Naive thymus-derived CD8-positive, alpha-beta T cell (primary cell): ENCODE measurements at regions not wholly inside any gene's neighbourhood (a gene's known extent, or its start where the extent isn't known, plus 50 kb on each side); places are given as distances from the start of the nearest gene placed in this dataset.
"Not testable (repeated sequence)": the region's sequence is repeated elsewhere in the genome, so short reads cannot be mapped to it uniquely, and the experiment has no call there.

ENCODE experiments used
- ATAC-seq, 2 donors: fragments of 150-1000 bp; cut with Tn5 transposase in 1 of 2; sonication (Bioruptor Pico), chemical (Tn5 transposase) in 1 of 2; 1 replicate in 1 of 2; 2 replicates in 1 of 2; pipeline ENCODE4 v1.10.0; 2021; ENCODE audit warnings: mild to moderate bottlenecking in 2 of 2, moderate library complexity in 2 of 2
- POLR2A ChIA-PET: fragments of 350-600 bp; sonication (Branson Sonifier 250); formaldehyde crosslinking; loops from one replicate; lab custom pipeline; 2021; ENCODE audit warnings: antibody characterized with exemption; lab: Charles Lee
- DNase-seq, 10 donors: peaks; one replicate each; pipeline versions ENCODE4 v3.0.0 to v3.0.0-alpha.2; 2020 to 2022
- H3K27ac Mint-ChIP-seq, 10 donors: one replicate each; pipeline ENCODE4 v1.8.0; 2020 to 2022; ENCODE audit warnings: mild to moderate bottlenecking in 10 of 10, mixed read lengths in 10 of 10, moderate library complexity in 4 of 10, inconsistent platforms in 1 of 10
- H3K27me3 Mint-ChIP-seq, 5 donors: one replicate each; pipeline ENCODE4 v1.8.0; 2021 to 2022; ENCODE audit warnings: mixed read lengths in 5 of 5
- H3K36me3 Mint-ChIP-seq, 3 donors: one replicate each; pipeline ENCODE4 v1.8.0; 2020 to 2022; ENCODE audit warnings: mixed read lengths in 3 of 3, mild to moderate bottlenecking in 2 of 3, inconsistent platforms in 1 of 3
- H3K4me1 Mint-ChIP-seq, 4 donors: one replicate each; pipeline ENCODE4 v1.8.0; 2021 to 2022; ENCODE audit warnings: mixed read lengths in 4 of 4
- H3K4me3 Mint-ChIP-seq, 10 donors: one replicate each; pipeline ENCODE4 v1.8.0; 2020 to 2022; ENCODE audit warnings: mild to moderate bottlenecking in 10 of 10, mixed read lengths in 10 of 10, moderate library complexity in 6 of 10, inconsistent platforms in 1 of 10
- H3K9me3 Mint-ChIP-seq, 9 donors: one replicate each; pipeline ENCODE4 v1.8.0; 2020 to 2022; ENCODE audit warnings: mixed read lengths in 9 of 9, mild to moderate bottlenecking in 3 of 9, inconsistent platforms in 1 of 9, moderate library complexity in 1 of 9

DNA sequence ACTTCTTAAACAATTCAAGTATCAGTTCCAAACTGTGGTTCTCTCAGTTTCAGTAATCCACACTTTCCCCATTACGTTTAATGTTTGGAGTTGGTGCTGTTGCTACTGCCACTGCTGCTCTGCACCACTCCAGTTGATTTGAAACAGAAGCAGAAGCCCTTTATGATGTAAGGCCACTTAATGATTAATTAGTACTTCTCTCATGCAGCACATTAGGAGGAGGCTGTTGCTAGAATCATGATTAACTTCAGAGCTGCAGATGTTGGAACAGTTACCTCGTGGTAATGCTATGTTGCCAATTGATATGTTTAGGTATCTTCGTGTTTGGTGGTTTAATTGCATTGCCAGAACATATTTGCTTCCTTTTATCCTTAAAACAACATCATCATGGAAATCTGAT is 986.2 kb upstream of the CITED2 start:
- Mint-ChIP-seq H3K36me3 (peaks cover 0 to 5% (median 0%) of the 10 kb centered on the region in 3 donors), H3K27ac (no peak overlapping the region), H3K27me3 (peaks cover 0 to 7% (median 2%) of the 10 kb centered on the region in 5 donors), H3K9me3 (peaks cover 0 to 13% (median 8%) of the 10 kb centered on the region in 9 donors), H3K4me1 (no peaks in the 10 kb centered on the region), H3K4me3 (no peak overlapping the region)
- no peak for ATAC-seq
- DNase-seq = no peak
- POLR2A ChIA-PET = no interaction called here

DNA sequence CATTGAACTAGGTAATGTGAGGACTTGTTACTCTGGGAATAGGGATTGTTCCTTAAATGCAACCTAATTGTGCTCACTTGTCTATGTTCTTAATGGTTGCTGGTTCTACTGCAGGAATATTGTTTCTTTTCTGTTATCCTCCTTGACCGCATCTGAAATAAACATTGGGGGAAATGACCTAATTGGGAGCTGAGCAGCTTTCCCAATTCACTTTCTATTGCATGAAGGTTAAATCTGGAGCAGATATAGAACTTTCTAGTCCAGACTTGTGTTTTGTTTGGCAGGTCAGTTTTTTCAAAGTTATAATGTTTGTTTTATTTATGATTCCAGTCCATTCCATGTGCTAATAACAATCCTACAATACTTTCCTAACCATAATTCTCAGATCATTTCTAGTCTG is 981.0 kb upstream of the CITED2 start:
- Mint-ChIP-seq H3K27ac (no peak overlapping the region), H3K27me3 (peaks cover 0 to 7% (median 2%) of the 10 kb centered on the region in 5 donors), H3K36me3 (no peaks in the 10 kb centered on the region), H3K4me3 (no peak overlapping the region), H3K9me3 (no peaks in the 10 kb centered on the region), H3K4me1 (no peaks in the 10 kb centered on the region)
- ATAC-seq (no peak), DNase-seq (no peak)
- POLR2A ChIA-PET = no interaction called here

DNA sequence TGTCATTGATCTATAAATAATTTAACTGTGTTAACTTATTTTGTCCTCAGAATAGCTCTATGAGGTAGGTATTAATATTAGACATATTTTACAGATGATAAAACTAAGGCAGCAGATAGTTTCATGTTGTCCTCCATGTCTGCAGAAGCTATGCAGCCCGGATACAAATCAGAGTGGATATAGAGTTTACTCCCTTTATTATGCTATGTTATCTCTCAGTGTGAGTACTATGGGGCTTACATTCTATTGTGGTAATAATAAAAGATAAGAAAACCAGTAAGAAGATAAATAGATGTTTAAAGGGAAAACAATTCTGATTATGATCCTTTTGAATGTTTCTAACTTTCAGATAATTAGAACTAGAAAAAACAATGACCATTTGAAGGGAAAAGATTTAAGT is 979.8 kb upstream of the CITED2 start:
- Mint-ChIP-seq H3K9me3 (no peaks in the 10 kb centered on the region), H3K4me1 (no peaks in the 10 kb centered on the region), H3K27ac (no peak overlapping the region), H3K36me3 (no peaks in the 10 kb centered on the region), H3K27me3 (peaks cover 0 to 6% (median 2%) of the 10 kb centered on the region in 5 donors), H3K4me3 (no peak overlapping the region)
- DNase-seq = no peak
- POLR2A ChIA-PET = no interaction called here
- no peak for ATAC-seq

DNA sequence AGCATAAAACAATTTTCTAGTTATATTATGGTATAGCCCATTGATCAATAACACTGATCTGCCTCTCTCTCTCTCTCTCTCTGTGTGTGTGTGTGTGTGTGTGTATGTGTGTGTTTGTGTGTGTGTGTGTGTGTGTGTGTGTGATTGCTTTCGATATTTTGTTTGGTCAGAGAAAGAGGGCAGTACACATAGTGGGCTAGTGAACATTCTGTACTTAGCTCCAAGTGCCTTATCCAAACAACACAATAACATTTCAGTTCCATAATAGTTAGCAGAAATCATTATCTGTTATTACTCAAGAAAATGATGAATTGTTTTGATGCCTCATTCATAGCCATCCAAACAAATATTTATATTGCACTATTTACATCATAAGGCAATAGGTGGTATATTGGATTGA is 979.1 kb upstream of the CITED2 start:
- Mint-ChIP-seq H3K4me1 (no peaks in the 10 kb centered on the region), H3K27ac (no peak overlapping the region), H3K9me3 (no peaks in the 10 kb centered on the region), H3K36me3 (no peaks in the 10 kb centered on the region), H3K27me3 (peaks cover 0 to 3% (median 2%) of the 10 kb centered on the region in 5 donors), H3K4me3 (no peak overlapping the region)
- POLR2A ChIA-PET = interaction anchor here (0.7 kb wide), 1 partner anchor 344 kb away, joined by 4 read pairs; no protein-coding TSS in a partner anchor
- ATAC-seq = no peak
- no peak for DNase-seq

DNA sequence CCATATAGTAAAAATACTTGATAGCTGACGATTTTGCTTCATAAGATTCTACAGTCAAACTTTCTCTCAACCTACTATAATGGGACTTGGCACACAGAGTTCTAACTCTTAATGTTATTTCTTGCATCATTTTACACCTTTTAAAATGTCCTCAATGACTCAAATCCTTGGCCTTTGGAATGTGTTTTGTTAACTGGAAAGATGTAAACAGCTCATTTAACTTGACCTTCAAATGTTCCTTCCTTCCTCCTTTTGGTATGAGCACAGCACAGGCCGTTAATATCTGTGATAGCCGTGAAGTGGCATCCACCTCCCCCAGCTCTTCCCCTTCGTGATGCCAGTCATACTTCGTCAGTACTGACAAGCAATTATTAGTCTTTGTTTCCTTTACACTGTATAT is 972.0 kb upstream of the CITED2 start:
- H3K4me3 Mint-ChIP-seq = no peak overlapping the region

DNA sequence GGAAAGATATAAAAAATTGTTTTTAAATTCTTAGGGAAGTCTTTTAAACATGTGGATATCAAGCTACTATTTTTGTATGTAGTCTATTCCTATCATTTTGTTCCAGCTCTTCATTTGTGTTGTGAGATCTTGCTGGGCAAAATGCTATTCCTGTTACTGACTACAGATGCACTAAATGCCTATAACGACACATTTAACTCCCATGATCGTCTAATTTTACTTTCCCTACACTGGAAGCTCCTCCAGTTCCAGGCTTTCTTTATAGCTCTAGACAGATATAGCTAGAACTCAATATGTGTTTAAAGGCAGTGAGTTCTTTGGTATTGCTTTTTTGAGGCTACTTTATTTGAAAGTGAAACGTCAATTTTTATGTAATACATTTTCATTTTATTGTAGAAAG is 971.5 kb upstream of the CITED2 start:
- Mint-ChIP-seq H3K9me3 (peaks cover 0 to 2% (median 0%) of the 10 kb centered on the region in 9 donors), H3K27ac (no peak overlapping the region), H3K4me1 (no peaks in the 10 kb centered on the region), H3K4me3 (no peak overlapping the region), H3K27me3 (peaks cover 2 to 10% (median 9%) of the 10 kb centered on the region in 5 donors), H3K36me3 (no peaks in the 10 kb centered on the region)
- POLR2A ChIA-PET = no interaction called here
- no peak for DNase-seq
- no peak for ATAC-seq

More for the DNA sequence above, 972.0 kb upstream of the CITED2 start:
- DNase-seq = no peak
- H3K4me1 Mint-ChIP-seq = no peaks in the 10 kb centered on the region
- ATAC-seq = no peak
- peaks cover under 1 to 8% (median 5%) of the 10 kb centered on the region in 5 donors for H3K27me3 Mint-ChIP-seq
- H3K36me3 Mint-ChIP-seq = no peaks in the 10 kb centered on the region
- POLR2A ChIA-PET = no interaction called here
- H3K27ac Mint-ChIP-seq = no peak overlapping the region
- H3K9me3 Mint-ChIP-seq = peaks cover 0 to 1% (median 0%) of the 10 kb centered on the region in 9 donors

DNA sequence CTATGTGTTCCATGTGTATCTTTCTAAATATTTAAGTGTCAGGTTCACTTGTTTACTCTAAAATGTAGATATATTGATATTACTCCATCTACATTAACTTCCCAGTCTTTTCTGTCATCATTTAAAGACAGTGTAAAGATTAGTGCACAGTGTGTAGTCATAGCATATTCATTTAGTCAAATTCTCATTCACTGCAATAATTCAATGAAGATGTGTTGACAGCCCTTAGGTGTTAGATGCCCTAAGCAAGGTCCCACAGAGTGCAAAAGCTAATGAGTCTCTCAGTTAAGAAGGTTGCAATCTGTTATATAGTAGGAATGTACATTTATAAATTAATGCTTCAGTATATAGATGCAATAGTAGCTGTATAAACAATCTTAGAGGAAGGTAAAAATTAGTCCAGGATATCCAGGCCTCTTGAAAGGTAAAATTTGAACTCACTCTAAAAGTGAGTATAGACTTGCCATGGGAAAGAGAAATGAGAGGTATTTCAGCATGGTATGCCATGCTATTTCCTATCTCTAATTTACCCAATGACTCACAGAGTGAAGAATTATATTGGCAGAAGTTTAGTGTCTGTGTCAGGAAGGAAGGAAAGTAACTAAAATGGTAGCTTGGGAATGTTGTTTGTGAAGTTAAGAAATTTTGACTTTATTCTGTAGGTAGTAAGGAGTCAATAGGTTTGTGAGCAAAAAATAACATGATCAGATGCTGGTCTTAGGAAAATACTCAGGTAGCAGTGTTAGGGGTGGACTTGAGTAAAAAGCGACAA is 969.9 kb upstream of the CITED2 start:
- peaks cover 0 to 4% (median 0%) of the 10 kb centered on the region in 9 donors for H3K9me3 Mint-ChIP-seq
- H3K27ac Mint-ChIP-seq = no peak overlapping the region
- POLR2A ChIA-PET = no interaction called here
- ATAC-seq = no peak
- H3K4me3 Mint-ChIP-seq = no peak overlapping the region
- H3K36me3 Mint-ChIP-seq = no peaks in the 10 kb centered on the region
- no peak for DNase-seq
- peaks cover 2 to 16% (median 10%) of the 10 kb centered on the region in 5 donors for H3K27me3 Mint-ChIP-seq
- no peaks in the 10 kb centered on the region for H3K4me1 Mint-ChIP-seq

DNA sequence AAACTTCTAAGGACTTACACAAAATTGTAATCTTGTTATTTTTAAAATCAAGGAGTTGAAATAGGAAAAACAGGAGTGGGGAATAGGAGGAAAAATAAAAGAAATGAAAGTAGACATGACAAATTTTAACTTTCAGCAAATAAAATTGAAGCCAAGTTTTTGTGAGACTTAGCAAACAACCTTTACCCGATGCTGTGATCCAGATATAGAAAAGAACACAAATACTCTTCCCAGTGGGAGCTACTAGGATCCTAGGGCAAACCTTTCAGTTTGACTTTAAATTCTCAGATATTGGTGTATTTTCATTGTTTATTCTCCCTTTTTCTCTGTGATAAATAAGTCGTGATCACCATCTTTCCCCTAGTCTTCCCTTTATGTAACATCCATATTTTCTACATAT is 968.7 kb upstream of the CITED2 start:
- peaks cover 7 to 18% (median 12%) of the 10 kb centered on the region in 5 donors for H3K27me3 Mint-ChIP-seq
- peaks cover 0 to 4% (median 0%) of the 10 kb centered on the region in 9 donors for H3K9me3 Mint-ChIP-seq
- H3K27ac Mint-ChIP-seq = no peak overlapping the region
- no peak for DNase-seq
- H3K36me3 Mint-ChIP-seq = no peaks in the 10 kb centered on the region
- H3K4me3 Mint-ChIP-seq = no peak overlapping the region
- no peak for ATAC-seq
- no peaks in the 10 kb centered on the region for H3K4me1 Mint-ChIP-seq
- POLR2A ChIA-PET = no interaction called here

DNA sequence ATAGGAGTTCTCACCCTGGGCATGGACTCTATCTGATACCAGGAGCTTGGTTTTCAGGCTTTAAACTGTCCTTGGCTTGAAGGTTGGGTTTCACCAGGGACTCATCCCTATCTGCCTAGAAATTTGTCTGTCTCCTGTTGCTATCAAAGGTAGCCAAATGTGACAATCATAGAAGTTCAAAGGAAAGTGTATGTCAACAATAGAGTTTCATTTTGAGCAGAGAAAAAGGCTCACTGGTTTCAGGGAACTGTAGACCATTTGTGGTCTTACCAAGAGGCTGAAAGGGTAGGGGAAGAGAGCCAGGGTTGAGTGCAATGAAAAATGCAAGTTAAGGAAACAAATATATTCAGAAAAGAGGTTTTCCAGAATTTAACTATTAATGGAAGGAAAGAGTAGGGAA is 966.8 kb upstream of the CITED2 start:
- H3K4me3 Mint-ChIP-seq = no peak overlapping the region
- DNase-seq (no peak), ATAC-seq (no peak)
- POLR2A ChIA-PET = no interaction called here
- H3K27ac Mint-ChIP-seq = no peak overlapping the region
- peaks cover 7 to 18% (median 9%) of the 10 kb centered on the region in 5 donors for H3K27me3 Mint-ChIP-seq
- H3K4me1 Mint-ChIP-seq = no peaks in the 10 kb centered on the region
- H3K9me3 Mint-ChIP-seq = peaks cover 0 to 6% (median 0%) of the 10 kb centered on the region in 9 donors
- H3K36me3 Mint-ChIP-seq = no peaks in the 10 kb centered on the region

DNA sequence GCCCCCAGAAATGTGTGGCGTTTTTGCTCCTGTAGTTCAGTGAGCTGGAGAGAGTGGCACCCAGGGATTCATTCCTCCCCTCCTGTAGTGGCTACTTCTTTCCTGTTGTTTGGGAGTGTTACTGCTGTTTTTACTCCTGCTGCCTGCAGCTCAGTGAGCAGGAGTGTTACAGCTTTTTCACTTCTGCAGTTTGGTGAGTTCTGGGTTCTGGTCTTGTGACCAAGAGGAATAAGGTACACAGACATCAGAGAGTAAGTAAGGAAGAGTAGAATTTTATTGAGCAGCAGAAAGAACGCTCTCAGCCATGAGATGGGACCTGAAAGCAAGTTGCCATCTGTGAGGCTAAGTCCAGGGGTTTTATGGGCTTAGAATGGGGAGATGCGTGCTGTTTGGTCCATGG is 966.3 kb upstream of the CITED2 start:
- no peak for DNase-seq
- ATAC-seq = no peak
- Mint-ChIP-seq H3K4me3 (no peak overlapping the region), H3K9me3 (peaks cover 0 to 6% (median 0%) of the 10 kb centered on the region in 9 donors), H3K27me3 (peaks cover 7 to 18% (median 9%) of the 10 kb centered on the region in 5 donors), H3K4me1 (no peaks in the 10 kb centered on the region), H3K27ac (no peak overlapping the region), H3K36me3 (no peaks in the 10 kb centered on the region)
- POLR2A ChIA-PET = no interaction called here

DNA sequence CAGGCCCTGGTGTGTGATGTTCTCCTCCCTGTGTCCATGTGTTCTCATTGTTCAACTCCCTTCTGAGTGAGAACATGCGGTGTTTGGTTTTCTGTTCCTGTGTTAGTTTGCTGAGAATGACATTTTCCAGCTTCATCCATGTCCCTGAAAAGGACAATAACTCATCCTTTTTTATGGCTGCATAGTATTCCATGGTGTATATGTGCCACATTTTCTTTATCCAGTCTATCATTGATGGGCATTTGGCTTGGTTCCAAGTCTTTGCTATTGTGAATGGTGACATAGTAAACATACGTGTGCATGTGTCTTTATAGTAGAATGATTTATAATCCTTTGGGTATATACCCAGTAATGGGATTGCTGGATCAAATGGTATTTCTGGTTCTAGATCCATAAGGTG is 964.6 kb upstream of the CITED2 start:
- H3K4me3 Mint-ChIP-seq, H3K36me3 Mint-ChIP-seq, H3K9me3 Mint-ChIP-seq, DNase-seq, POLR2A ChIA-PET, H3K27ac Mint-ChIP-seq, ATAC-seq, H3K4me1 Mint-ChIP-seq: not testable (repeated sequence)
- peaks cover 7 to 16% (median 9%) of the 10 kb centered on the region in 5 donors for H3K27me3 Mint-ChIP-seq

DNA sequence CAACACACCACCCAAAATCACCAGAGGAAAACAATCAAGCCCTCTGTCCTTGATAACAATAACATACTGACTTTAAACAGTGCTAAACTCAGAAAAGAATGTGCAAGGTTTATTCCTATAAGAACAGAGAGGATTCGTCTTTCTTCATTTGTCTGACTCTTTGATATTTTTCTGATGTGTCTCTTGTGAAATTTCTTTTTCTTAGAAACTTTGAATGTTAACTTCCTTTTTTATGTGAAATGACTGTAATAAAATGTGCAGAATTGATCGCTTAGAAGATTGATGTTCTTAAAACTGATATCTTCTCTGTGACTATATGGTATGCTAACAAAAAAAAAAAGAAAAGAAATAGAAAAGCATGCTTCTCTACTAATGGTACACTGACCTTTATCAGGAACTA is 947.4 kb upstream of the CITED2 start:
- no peak for DNase-seq
- peaks cover 0 to 4% (median 0%) of the 10 kb centered on the region in 5 donors for H3K27me3 Mint-ChIP-seq
- no peak for ATAC-seq
- H3K4me3 Mint-ChIP-seq = no peak overlapping the region
- POLR2A ChIA-PET = no interaction called here
- no peaks in the 10 kb centered on the region for H3K36me3 Mint-ChIP-seq
- peaks cover 0 to 10% (median 0%) of the 10 kb centered on the region in 4 donors for H3K4me1 Mint-ChIP-seq
- no peak overlapping the region for H3K27ac Mint-ChIP-seq
- peaks cover 0 to 2% (median 0%) of the 10 kb centered on the region in 9 donors for H3K9me3 Mint-ChIP-seq

DNA sequence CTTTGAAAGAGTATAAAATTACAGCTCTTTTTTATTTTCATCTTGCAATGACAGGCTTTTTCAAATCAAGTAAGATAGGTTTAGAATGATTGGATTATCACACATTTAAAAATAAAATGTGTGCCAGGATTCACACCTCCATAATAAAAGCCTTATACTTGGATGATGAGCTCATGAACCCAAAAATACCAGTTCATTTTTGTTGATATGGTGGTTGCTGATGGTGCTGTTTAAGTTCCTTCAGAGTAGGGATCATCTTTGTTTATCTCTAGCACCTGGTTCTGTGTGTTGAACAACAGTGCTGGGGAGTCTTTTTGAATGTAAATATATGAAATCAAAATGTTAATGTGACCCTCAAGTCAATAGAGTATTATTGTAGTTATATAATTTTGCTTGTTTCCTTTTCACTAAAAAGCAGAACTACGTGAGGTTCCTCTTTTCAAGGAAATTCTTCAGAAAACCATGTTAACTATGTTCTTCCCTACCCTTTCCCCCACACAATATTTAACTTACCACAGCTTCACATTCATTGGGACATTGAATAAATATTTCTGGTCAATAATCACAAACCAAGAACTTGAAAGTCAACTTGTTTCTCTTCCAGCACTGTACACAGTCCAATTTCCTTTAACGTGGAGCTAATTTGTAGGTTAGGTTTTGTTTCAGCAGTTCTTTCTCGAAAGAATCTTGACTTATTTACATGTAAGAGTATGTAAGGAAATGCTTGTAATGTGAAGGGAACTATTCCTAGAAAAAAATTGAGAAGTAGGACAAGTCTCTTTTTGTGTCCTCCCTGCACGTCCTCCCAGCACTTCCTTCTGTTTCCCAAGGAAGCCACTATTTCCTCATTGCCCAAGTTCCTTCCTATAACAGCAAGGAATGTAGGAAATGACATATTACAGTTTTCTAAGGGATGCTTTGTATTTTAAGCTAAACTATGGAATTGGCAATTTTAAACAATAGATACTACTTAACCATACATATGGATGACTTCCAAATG is 945.9 kb upstream of the CITED2 start:
- DNase-seq (no peak), ATAC-seq (no peak)
- Mint-ChIP-seq H3K9me3 (no peaks in the 10 kb centered on the region), H3K4me3 (no peak overlapping the region), H3K27ac (no peak overlapping the region), H3K4me1 (peaks cover 0 to 10% (median 0%) of the 10 kb centered on the region in 4 donors), H3K27me3 (no peaks in the 10 kb centered on the region), H3K36me3 (no peaks in the 10 kb centered on the region)
- POLR2A ChIA-PET = no interaction called here
